Epidermal melanocyte (primary cell): ENCODE measurements at regions not wholly inside any gene's neighbourhood (a gene's known extent, or its start where the extent isn't known, plus 50 kb on each side); places are given as distances from the start of the nearest gene placed in this dataset.
"Not testable (repeated sequence)": the region's sequence is repeated elsewhere in the genome, so short reads cannot be mapped to it uniquely, and the experiment has no call there.

Experiments used
- DNase-seq: peaks from one replicate; pipeline ENCODE4 v3.0.0; 2011; ENCODE audit warnings: low spot score; ENCODE audit not compliant: insufficient read length

GRCh38 chr1:195704028-195704427, 904.2 kb downstream of the KCNT2 start:
- no peak for DNase-seq

DNA sequence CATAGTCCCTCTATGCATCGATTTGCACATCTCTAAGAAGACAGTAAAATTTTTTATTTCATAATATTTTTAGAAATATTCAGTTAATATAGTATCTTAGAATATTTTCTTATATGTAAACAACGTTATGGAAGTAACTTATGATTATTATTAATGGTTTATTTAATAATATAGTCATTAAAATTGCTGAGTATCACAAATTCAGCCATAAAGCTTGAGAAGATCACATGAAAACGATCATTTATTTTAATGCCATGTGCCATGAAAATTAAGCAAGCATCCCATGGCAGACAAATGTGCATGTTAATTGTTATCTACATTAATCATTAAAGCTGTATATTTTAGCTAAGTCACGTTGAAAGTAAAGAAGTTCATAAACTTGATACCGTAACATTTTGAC, 907.1 kb downstream of the KCNT2 start:
- DNase-seq = no peak

DNA sequence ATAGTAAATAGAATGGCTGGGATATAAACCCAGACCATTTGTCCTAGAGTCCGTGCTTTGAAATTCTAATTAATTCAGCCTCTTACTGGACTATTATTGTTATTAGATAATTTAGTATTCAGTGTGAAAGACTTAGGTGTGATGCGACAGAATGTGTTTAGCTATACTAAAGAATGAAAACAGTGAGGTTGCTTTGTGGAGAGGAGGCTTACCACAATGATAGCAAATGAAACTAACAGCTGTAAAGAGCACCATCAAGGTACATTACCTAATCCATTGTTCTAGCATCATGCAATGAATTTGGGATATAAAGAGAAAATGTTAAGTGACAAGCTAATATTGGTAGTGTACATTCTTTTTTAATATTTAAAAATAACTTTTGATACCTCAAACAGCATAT, 911.1 kb downstream of the KCNT2 start:
- DNase-seq = no peak

GRCh38 chr1:195686764-195687163, 921.5 kb downstream of the KCNT2 start:
- DNase-seq = no peak

- DNase-seq = no peak
Measured at GRCh38 chr1:195664628-195665027, 943.6 kb downstream of the KCNT2 start.

DNA sequence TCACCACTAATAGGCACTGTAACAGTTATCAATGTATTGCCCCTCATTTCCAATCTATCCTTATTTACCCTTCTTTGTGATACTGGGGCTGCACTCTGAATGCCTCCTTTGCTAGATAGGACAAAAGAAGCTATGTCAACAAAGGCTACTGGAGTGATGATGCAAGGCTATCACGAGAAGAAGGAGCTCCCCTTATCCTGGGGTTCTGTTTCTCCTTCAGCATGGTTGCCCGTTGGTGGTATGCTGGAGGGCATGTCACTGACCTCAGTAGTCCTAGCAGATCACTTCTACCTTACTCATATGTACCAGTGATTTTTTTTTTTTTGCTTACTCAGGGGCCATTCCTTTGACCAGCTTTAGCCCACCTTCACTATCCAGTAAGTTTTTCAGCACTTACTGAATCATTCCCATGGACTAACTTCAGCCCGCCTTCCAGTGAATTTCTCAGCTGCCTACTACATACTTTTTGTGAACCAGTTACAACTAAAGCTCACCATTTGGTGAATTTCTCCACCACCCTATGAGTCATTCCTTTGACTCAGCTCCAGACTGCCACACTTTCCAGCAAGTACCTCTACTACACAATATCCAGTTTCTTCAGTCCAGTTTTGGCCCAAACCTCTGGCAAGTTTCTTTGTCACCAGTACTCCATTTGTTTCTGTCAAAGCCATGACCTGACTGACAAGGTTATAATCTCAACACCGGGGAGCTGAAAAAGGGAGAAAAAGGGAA, 944.5 kb downstream of the KCNT2 start:
- peak; percentile 19 for DNase-seq

DNA sequence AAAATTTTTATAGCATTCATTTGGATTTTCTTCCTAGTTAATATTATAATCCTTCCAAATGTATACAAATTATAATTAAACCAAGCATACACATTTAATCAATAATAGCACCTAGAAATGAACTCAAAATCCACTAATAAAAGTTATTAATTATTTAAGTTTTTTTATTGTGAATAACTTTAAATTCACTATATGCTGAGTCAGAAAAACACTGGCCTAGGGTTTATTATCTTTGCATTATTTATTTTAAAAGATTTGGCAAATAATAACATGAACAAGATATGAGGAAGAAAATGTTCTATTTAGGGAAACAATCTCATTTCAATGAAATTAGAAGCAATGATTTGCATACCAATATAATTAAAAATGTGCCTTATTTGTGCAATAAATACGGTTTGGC, 951.5 kb downstream of the KCNT2 start:
- no peak for DNase-seq

DNA sequence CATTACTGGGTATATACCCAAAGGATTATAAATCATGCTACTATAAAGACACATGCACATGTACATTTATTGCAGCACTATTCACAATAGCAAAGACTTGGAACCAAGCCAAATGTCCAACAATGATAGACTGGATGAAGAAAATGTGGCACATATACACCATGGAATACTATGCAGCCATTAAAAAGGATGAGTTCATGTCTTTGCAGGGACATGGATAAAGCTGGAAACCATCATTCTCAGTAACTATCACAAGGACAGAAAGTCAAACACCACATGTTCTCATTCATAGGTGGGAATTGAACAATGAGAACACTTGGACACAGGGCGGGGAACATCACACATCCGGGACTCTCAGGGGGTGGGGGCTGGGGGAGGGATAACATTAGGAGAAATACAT, 959.4 kb downstream of the KCNT2 start:
- DNase-seq = not testable (repeated sequence)

DNA sequence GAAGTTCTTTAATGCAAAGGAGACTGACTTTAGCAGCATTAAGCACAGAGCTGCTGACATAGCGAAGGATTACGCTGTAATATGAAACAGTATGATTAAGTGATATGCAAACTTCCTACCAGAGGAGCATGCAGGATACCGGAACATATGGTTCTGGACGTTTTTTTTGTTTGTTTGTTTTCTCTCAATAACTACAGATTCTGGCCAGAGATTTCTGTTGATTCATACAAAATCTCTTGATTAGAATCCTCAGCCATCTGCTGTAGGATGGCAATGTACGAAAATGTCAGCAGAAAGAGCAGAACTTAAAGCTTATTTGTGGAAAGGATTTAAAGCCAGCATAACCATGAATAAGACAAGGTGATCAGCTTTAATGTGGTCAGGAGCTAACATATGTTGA, 970.7 kb downstream of the KCNT2 start:
- DNase-seq = no peak

GRCh38 chr1:195618287-195618686, 990.0 kb downstream of the KCNT2 start:
- DNase-seq = no peak

DNA sequence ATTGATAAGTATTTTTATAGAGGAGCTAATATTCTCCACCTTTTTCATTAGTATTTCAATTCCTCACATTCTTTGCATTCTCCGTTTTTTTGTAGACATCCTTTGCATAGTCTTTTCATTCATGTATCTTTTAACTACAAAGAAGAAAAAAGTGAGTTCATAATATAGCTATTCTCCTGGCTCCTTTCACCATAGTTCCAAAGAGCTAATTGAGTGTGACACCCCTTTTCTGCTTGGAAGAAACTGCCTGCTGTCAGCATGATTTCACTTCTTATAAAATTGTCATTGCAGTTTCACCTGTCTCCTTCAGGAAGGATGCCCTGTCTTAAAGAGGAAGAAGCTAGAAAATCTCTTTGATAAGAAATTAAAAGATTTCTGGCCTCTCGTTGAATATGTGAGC, 991.1 kb downstream of the KCNT2 start:
- no peak for DNase-seq

DNA sequence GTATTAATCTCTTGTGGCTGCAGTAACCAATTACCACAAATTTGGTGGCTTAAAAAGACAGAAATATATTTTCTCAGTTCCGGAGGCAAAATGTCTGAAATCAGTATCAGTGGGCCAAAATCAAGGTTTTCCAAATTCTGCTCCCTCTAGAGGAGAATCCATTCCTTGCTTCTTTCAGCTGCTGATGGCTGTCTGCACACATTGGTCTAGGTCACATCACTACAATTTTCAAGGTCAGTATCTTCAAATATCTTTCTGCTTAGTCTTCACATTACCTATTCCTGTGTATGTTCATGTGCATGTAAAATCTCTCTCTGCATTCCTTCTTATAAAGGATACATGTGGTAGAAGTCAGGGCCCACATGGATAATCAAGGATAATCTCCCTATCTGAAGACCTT, 999.4 kb downstream of the KCNT2 start:
- no peak for DNase-seq

- DNase-seq = no peak
Measured at GRCh38 chr1:195606483-195606882, 1001.8 kb downstream of the KCNT2 start.

DNA sequence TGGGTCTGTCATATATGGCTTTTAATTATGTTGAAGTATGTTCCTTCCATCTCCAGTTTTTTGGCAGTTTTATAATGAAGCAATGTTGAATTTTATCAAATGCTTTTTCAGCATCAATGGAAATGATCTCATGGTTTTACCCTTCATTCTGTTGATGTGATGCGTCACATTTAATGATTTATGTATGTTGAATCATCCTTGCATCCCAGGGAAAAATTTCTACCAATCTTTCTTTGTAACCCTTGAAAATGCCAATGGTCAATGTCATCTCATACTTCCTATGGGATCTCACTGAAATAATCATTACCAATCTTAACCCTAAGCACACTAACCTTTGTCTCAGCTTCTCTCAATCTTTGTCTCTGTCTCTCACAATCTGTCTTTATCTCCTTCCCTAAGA, 1004.0 kb downstream of the KCNT2 start:
- DNase-seq = no peak

- DNase-seq = no peak
Measured at GRCh38 chr1:195597891-195598290, 1010.3 kb downstream of the KCNT2 start.

DNA sequence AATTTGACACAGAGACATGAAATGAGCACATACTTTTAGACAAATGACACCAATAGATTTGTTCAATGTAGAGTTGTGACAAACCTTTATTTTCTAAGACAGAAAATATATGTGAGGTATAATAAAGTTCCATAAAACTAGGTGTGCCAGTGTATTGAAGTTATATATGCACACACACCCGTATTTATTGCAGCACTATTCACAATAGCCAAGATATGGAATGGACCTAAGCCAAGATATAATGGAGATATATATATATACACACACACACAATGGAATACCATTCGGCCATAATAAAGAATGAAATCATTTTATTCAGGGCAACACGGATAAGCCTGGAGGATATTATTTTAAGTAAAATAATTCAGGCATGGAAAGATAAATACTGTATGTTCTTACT, 1013.5 kb downstream of the KCNT2 start:
- no peak for DNase-seq

GRCh38 chr1:195594322-195594721, 1013.9 kb downstream of the KCNT2 start:
- no peak for DNase-seq

GRCh38 chr1:195591917-195592672, 1016.1 kb downstream of the KCNT2 start:
- peak; percentile 41 for DNase-seq

DNA sequence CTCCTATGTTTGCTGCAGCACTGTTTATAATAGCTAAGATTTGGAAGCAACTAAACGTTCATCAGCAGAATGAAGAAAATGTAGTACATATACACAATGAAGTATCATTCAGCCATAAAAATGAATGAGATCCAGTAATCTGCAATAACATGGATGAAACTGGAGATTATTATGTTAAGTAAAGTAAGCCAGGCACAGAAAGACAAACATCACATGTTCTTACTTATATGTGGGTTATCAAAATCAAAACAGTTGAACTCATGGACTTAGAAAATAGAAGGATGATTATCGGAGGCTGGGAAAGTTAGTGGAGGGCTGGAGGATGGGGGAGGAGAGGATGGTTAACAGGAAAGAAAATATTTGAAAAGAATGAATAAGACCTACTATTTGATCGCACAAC, 1017.6 kb downstream of the KCNT2 start:
- DNase-seq = no peak

- no peak for DNase-seq
Measured at GRCh38 chr1:195584870-195585624, 1023.2 kb downstream of the KCNT2 start.

GRCh38 chr1:195580988-195581387, 1027.3 kb downstream of the KCNT2 start:
- DNase-seq = no peak

DNA sequence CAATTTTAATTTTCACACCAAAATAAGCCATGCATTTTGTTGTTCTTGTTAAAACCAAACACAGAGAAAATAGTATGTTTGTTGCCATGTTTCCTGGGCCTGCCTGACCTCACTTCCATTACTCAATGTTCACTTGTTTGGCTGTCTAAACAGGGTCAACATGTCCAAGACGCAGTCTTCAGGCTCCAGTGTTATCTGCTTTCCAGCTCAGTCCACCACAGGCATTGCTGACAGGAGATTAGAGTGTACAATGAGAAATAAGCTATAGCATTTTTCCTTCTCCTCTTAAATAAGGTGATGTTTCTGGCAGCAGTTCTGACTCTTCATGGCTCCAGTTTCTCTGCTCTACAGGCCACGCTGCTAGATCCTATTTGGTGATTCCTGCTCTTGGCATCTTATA, 1030.5 kb downstream of the KCNT2 start:
- no peak for DNase-seq
